ENCODE measurements at regions not wholly inside any gene's neighbourhood (a gene's known extent, or its start where the extent isn't known, plus 50 kb on each side); places are given as distances from the start of the nearest gene placed in this dataset.
"Not testable (repeated sequence)": the region's sequence is repeated elsewhere in the genome, so short reads cannot be mapped to it uniquely, and the experiment has no call there.

- DNase-seq (no peak), ATAC-seq (no peak)
- intact Hi-C loops (cut with DNase I, micrococcal nuclease) = no loop called here
Observed at GRCh38 chr18:56455141-56455540, 183.3 kb downstream of the TXNL1 start.

- ATAC-seq (no peak), DNase-seq (no peak)
- intact Hi-C loops (cut with DNase I, micrococcal nuclease) = no loop called here
Observed at GRCh38 chr18:56453631-56454030, 184.8 kb downstream of the TXNL1 start.

DNA sequence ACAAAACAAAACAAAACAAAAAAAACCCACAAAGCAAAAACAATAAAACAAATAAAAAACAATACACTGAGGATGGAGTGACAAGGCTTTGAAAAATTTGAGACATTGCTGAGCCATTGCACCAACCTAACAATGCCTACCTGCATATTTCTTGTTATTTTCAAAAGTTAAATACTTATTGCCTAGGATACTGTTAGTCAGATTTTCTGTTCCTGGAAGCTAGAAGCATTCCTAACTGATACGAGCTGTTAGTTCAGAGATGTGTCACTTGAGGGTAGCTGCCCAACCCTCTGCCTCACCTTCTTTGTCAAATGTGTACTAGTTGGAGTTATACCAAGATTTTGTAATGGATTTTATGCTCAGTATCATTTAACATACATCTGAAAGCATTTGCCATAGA lies 187.2 kb downstream of the TXNL1 start:
- ATAC-seq = no peak
- intact Hi-C loops (cut with DNase I, micrococcal nuclease) = no loop called here

GRCh38 chr18:56448751-56449150 lies 189.6 kb downstream of the TXNL1 start:
- DNase-seq (no peak), ATAC-seq (no peak)
- intact Hi-C loops (cut with DNase I, micrococcal nuclease) = no loop called here

More for the DNA sequence above, 187.2 kb downstream of the TXNL1 start:
- DNase-seq = no peak

GRCh38 chr18:56445422-56445821 lies 193.0 kb downstream of the TXNL1 start:
- intact Hi-C loops (cut with DNase I, micrococcal nuclease) = no loop called here
- DNase-seq = no peak
- no peak for ATAC-seq

DNA sequence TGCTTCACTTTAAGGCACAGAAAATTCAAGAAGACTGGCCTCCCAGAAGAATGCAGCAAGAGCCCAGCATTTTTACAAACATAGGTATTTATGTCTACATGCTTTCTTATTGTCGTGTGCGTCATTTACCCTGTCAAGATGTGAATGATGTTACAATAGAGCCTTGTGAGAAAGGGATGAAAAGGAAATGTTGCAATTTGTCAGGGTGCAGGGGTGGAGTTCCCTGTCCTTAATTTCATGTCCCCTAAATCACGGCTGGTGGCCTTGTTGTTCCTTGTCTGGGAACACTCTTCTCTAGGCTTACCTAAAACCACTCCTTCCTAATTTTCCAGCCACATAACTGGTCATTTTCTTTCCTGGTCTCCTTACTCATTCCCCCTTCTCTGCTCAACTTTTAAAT lies 194.2 kb downstream of the TXNL1 start:
- no peak for ATAC-seq
- intact Hi-C loops (cut with DNase I, micrococcal nuclease) = no loop called here
- DNase-seq = no peak

DNA sequence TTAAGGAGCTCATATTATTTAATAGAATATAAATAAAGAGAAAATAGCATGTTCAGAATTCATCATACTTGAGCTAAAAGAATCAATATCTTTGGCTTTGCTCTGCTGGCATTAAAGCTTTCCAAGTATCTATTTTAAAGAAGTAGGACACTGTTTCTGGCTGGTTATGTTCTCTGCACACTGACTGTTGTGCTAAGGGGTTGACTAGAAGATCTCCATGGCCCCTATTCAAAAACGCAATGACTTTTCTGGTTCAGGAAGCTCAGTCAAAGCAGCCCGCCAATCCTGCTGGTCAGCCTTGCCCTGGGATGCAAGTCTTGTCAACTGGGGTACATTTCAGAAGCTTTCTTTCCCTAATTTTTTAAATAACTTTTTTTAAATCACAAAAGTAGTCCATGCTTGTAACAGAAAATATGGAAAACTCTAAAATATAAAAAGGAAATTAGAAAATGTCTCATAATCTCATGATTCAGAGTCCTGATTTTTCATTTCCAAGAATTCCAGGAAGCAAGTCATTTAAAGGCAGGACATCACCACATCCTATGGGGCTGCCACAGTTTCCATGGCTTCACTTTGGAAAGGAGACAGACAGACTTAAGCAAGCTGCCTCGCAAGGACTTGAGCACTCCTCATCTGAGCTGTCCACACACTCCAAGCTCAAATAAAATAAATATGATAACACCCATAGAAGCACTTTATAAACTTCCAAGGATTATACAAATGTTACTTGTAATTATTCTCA lies 195.1 kb downstream of the TXNL1 start:
- no peak for ATAC-seq

GRCh38 chr18:56438480-56438879 lies 199.9 kb downstream of the TXNL1 start:
- ATAC-seq; DNase-seq; intact Hi-C loops (cut with DNase I, micrococcal nuclease): not testable (repeated sequence)

More for the DNA sequence above, 195.1 kb downstream of the TXNL1 start:
- intact Hi-C loops (cut with DNase I, micrococcal nuclease) = no loop called here
- no peak for DNase-seq

DNA sequence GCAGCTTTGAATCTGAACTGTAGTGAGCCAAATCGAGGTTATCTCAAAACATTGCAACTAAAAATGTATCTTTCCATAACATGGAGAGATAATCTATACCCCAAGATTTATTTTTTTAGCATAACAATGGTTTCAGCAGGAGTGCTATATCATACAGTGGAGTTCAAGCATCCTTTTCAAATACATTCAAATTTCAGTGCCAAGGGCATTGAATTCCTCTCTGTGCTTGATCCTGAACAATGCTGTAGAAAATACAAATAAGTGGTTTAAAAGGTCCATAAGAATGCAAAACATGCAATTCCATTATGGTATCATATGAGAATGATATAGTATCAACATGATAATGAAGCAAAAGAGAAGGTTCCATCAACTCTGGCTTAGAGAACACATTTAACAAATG lies 201.7 kb downstream of the TXNL1 start:
- no peak for ATAC-seq
- intact Hi-C loops (cut with DNase I, micrococcal nuclease) = no loop called here
- no peak for DNase-seq

GRCh38 chr18:56433919-56434318 lies 204.5 kb downstream of the TXNL1 start:
- no peak for DNase-seq
- ATAC-seq = no peak
- intact Hi-C loops (cut with DNase I, micrococcal nuclease) = no loop called here

DNA sequence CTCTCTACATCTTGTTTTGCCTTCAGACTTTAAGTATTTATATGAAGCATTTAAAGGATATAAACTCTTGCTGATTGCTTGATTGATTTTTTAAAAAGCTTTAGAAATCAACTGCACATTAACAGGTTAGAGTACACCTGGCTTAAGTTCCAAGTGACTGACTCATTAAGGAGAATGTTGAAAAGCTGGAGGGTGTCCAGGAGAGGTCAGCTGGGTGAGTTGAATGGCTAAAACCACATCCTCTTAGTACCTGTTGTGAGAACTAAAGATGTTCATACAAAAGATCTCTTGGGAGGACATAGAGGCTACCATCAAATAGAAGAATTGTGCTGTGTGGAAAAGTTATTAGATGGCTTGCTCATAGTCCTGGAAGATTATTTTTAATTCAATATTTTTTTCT lies 206.8 kb downstream of the TXNL1 start:
- ATAC-seq = no peak
- DNase-seq = no peak
- intact Hi-C loops (cut with DNase I, micrococcal nuclease) = no loop called here

GRCh38 chr18:56423626-56424025 lies 214.8 kb downstream of the TXNL1 start:
- intact Hi-C loops (cut with DNase I, micrococcal nuclease) = no loop called here
- ATAC-seq (no peak), DNase-seq (no peak)

DNA sequence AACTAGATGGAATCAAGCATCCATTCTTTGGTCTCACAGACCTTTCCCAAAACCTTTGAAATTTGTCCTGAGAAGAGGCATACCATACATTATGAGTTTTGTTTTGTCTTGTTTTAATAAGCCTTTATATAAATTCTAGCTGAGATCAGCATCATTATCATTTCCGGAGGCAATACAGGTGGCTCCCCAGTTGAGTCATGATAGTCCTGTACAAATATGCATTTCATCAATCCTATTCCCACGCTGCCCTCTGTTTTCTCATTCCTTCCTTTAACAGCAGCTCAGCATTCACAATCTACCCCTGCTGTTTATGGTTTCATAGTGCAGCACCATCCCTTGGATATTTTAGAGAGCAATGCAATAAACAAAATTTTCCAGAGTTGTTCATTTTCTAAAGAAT lies 216.7 kb downstream of the TXNL1 start:
- DNase-seq (no peak), ATAC-seq (no peak)
- intact Hi-C loops (cut with DNase I, micrococcal nuclease) = no loop called here

GRCh38 chr18:56420868-56421267 lies 217.5 kb downstream of the TXNL1 start:
- ATAC-seq; DNase-seq; intact Hi-C loops (cut with DNase I, micrococcal nuclease): not testable (repeated sequence)

GRCh38 chr18:56414357-56414756 lies 224.0 kb downstream of the TXNL1 start:
- no peak for DNase-seq
- no peak for ATAC-seq
- intact Hi-C loops (cut with DNase I, micrococcal nuclease) = no loop called here

DNA sequence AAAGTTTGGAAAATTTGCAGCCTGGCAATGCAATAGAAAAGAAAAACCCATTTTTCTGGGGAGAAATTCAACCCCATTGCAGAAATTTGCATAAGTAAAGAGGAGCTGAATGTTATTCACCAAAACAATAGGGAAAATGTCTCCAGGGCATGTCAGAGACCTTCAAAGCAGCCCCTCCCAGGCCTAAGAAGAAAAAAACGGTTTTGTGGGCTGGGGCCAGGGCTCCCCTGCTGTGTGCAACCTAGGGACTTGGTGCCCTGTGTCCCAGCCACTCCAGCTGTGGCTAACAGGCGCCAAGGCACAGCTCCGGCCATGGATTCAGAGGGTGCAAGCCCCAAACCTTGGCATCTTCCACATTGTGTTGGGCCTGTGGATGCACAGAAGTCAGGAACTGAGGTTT lies 224.5 kb downstream of the TXNL1 start:
- no peak for ATAC-seq
- intact Hi-C loops (cut with DNase I, micrococcal nuclease) = no loop called here
- DNase-seq = no peak

GRCh38 chr18:56412951-56413350 lies 225.4 kb downstream of the TXNL1 start:
- intact Hi-C loops (cut with DNase I, micrococcal nuclease) = no loop called here
- DNase-seq (no peak), ATAC-seq (no peak)

DNA sequence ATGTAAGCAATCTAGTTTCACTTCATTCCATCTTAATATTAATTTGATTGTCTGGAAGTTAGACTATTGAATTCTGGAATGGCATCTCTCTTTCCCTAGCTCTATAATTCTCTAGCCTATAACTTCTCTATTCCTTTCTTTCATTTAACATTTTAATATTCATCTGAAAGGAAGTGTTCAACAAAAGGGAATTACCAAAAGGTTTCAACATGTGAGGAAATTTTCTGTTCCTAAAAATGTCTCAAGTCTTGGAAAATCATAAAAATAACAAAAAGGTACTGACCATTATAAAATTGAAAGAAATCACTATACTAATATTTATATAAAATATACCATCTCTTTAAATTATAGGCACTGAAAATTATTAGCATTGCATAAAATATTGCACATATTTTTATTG lies 228.7 kb downstream of the TXNL1 start:
- ATAC-seq (no peak), DNase-seq (no peak)
- intact Hi-C loops (cut with DNase I, micrococcal nuclease) = no loop called here

GRCh38 chr18:56407646-56408180 lies 230.7 kb downstream of the TXNL1 start:
- DNase-seq (no peak), ATAC-seq (no peak)
- intact Hi-C loops (cut with DNase I, micrococcal nuclease) = no loop called here

DNA sequence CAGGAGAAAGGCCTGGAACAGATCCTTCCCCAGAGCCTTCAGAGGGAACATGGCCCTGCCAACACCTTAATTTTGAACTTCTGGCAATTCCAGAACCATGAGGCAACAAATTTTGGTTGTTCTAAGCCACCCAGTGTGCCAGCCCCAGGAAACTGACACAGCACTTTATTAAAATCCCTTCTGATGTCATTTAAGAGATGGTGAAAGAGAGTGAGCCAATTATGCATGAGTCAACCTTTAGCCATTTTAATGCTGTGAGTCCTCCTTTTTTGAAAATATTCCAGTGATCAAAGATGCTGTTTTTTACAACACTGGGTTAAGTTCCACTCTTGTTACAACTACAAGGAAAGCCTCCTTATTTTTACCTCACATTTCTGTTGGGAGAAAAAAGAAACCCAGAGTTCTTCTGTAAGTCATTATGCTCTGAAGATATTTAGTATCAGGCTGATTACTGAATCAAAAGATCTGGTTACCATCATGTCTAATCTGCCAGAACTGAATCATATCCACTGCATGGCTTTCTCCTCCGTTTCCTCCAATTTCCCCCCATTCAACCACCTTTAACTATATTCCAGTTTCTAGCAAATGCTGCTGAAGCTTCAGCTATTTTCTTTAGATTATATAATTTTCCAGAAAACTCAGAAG lies 235.4 kb downstream of the TXNL1 start:
- no peak for ATAC-seq
- intact Hi-C loops (cut with DNase I, micrococcal nuclease) = no loop called here
- DNase-seq = no peak

- intact Hi-C loops (cut with DNase I, micrococcal nuclease) = no loop called here
Observed at GRCh38 chr18:56393870-56394269, 244.5 kb downstream of the TXNL1 start.

More at GRCh38 chr18:56393870-56394269, 244.5 kb downstream of the TXNL1 start:
- ATAC-seq (no peak), DNase-seq (no peak)
